ENCODE measurements at regions not wholly inside any gene's neighbourhood (a gene's known extent, or its start where the extent isn't known, plus 50 kb on each side); places are given as distances from the start of the nearest gene placed in this dataset.

DNA sequence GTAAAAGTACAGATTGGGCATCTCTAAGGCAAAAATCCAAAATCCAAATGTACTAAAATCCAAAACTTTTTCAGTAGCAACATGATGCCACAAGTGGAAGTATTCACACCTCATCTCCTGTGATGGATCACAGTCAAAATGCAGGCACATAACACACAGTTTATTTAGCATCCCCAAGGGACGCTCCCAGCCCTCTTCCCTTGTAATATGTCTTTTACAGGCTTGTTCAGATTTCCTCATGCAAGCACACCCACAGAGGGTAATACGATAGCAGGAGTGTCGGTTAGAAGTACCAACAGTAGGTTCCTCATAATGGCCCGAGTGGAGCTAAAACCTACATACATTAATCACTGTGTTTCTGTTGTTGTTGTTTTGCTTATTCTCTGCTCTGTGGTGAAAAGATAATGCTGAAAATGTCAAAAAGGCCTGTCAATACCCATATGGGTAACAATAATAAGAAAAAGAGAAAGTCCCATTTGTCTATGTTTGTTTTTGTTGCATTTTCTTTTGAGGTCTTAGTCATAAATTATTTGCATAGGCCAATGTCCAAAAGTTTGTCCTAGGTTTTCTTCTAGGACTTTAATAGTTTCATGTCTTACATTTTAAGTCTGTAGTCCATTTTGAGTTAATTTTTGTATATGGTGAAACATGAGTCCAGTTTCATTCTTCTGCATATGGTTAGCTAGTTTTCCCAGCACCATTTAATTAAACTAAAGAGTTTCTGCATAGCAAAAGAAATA lies 133.1 kb downstream of the LRIG3 start:
- TF ChIP-seq EZH2phosphoT487 (IDR thresholded peaks at IDR 0.05; ENCODE audit: borderline replicate concordance, low read length): no peak
- TF ChIP-seq, protein P1, sequence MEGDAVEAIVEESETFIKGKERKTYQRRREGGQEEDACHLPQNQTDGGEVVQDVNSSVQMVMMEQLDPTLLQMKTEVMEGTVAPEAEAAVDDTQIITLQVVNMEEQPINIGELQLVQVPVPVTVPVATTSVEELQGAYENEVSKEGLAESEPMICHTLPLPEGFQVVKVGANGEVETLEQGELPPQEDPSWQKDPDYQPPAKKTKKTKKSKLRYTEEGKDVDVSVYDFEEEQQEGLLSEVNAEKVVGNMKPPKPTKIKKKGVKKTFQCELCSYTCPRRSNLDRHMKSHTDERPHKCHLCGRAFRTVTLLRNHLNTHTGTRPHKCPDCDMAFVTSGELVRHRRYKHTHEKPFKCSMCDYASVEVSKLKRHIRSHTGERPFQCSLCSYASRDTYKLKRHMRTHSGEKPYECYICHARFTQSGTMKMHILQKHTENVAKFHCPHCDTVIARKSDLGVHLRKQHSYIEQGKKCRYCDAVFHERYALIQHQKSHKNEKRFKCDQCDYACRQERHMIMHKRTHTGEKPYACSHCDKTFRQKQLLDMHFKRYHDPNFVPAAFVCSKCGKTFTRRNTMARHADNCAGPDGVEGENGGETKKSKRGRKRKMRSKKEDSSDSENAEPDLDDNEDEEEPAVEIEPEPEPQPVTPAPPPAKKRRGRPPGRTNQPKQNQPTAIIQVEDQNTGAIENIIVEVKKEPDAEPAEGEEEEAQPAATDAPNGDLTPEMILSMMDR (IDR thresholded peaks at IDR 0.05; ENCODE audit: low read depth, low read length, poor library complexity, severe bottlenecking): no peak
- Histone ChIP-seq H3K4me3 (ENCODE audit: low read length) (no peak overlapping the region), H4K20me1 (ENCODE audit: control insufficient read depth, insufficient read depth, low read depth, low read length) (no peaks in the 10 kb centered on the region), H3K4me1 (ENCODE audit: control insufficient read depth, low read length) (no peaks in the 10 kb centered on the region), H3F3A (ENCODE audit: control insufficient read depth, insufficient read depth) (no peaks in the 10 kb centered on the region), H3K9me2 (replicated peaks; ENCODE audit: control insufficient read depth, low read length) (no peaks in the 10 kb centered on the region), H3K36me3 (ENCODE audit: control insufficient read depth, low read length) (no peaks in the 10 kb centered on the region), H3K27ac (ENCODE audit: low read depth, low read length) (no peak overlapping the region), H3K9me3 (ENCODE audit: control insufficient read depth, insufficient read depth, low read length) (no peaks in the 10 kb centered on the region), H3K4me2 (ENCODE audit: low read length) (no peak overlapping the region), H3K27me3 (ENCODE audit: control insufficient read depth, low read length) (no peaks in the 10 kb centered on the region), H3K79me2 (ENCODE audit: control insufficient read depth, low read length) (no peaks in the 10 kb centered on the region)

DNA sequence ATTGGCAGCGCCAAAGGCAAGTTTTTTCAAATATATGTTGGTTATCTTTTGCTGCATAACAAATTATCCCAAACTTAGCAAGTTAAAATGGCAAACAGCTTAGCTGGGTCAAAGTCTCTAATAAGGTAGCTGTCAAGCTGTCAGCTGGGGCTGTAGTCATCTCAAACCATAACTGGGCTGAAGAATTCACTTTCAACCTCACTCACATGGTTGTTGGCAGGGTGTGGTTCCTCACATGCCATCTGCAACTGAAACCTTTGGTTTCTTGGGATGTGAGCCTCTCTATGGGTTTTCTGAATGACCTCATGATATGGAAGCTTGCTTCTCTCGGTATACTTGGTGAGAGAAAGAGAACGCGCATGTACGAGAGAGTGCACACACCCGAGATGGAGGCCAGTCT lies 125.4 kb downstream of the LRIG3 start:
- Histone ChIP-seq H3K27ac (ENCODE audit: low read depth, low read length) (no peak overlapping the region), H3K9me3 (ENCODE audit: control insufficient read depth, insufficient read depth, low read length) (no peaks in the 10 kb centered on the region), H3K36me3 (ENCODE audit: control insufficient read depth, low read length) (no peaks in the 10 kb centered on the region), H3K4me3 (ENCODE audit: low read length) (no peak overlapping the region), H3K79me2 (ENCODE audit: control insufficient read depth, low read length) (no peaks in the 10 kb centered on the region), H3K9me2 (replicated peaks; ENCODE audit: control insufficient read depth, low read length) (no peaks in the 10 kb centered on the region), H3K27me3 (ENCODE audit: control insufficient read depth, low read length) (no peaks in the 10 kb centered on the region), H3K4me1 (ENCODE audit: control insufficient read depth, low read length) (no peaks in the 10 kb centered on the region), H4K20me1 (ENCODE audit: control insufficient read depth, insufficient read depth, low read depth, low read length) (no peaks in the 10 kb centered on the region), H3F3A (ENCODE audit: control insufficient read depth, insufficient read depth) (no peaks in the 10 kb centered on the region), H3K4me2 (ENCODE audit: low read length) (no peak overlapping the region)
- no peak for TF ChIP-seq EZH2phosphoT487 (IDR thresholded peaks at IDR 0.05; ENCODE audit: borderline replicate concordance, low read length)
- TF ChIP-seq, protein P1 (IDR thresholded peaks at IDR 0.05; ENCODE audit: low read depth, low read length, poor library complexity, severe bottlenecking): no peak

DNA sequence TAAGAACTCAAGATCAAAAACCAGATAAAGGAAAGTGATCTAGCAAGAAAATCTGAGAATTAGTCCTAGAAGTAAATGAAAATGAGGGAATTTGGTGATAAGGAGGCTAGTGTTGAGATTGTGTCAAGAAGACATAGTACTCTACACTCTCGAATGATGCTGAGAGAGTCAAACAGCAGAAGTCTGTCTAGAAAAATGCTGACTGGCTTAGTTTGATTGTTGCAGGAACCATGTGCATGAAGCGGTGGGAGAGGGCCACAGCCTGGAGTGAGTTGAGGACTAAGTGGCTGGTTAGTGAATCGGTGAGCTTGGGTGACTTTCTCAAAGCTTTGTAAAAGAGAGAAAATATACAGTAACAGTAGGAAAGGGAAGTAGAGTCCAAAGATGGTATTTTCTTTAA lies 124.5 kb downstream of the LRIG3 start:
- Histone ChIP-seq H3K27ac (ENCODE audit: low read depth, low read length) (no peak overlapping the region), H3K27me3 (ENCODE audit: control insufficient read depth, low read length) (no peaks in the 10 kb centered on the region), H3K9me2 (replicated peaks; ENCODE audit: control insufficient read depth, low read length) (no peaks in the 10 kb centered on the region), H3K79me2 (ENCODE audit: control insufficient read depth, low read length) (no peaks in the 10 kb centered on the region), H4K20me1 (ENCODE audit: control insufficient read depth, insufficient read depth, low read depth, low read length) (no peaks in the 10 kb centered on the region), H3K9me3 (ENCODE audit: control insufficient read depth, insufficient read depth, low read length) (no peaks in the 10 kb centered on the region), H3F3A (ENCODE audit: control insufficient read depth, insufficient read depth) (no peaks in the 10 kb centered on the region), H3K36me3 (ENCODE audit: control insufficient read depth, low read length) (no peaks in the 10 kb centered on the region), H3K4me1 (ENCODE audit: control insufficient read depth, low read length) (no peaks in the 10 kb centered on the region), H3K4me3 (ENCODE audit: low read length) (no peak overlapping the region), H3K4me2 (ENCODE audit: low read length) (no peak overlapping the region)
- TF ChIP-seq EZH2phosphoT487 (IDR thresholded peaks at IDR 0.05; ENCODE audit: borderline replicate concordance, low read length): no peak
- TF ChIP-seq, protein P1 (IDR thresholded peaks at IDR 0.05; ENCODE audit: low read depth, low read length, poor library complexity, severe bottlenecking): no peak

All from DOHH2 (cell line).